NCI-H1092 treated with DMSO at 0.1 percent for 48 hours (cell line): ENCODE measurements at regions not wholly inside any gene's neighbourhood (a gene's known extent, or its start where the extent isn't known, plus 50 kb on each side); places are given as distances from the start of the nearest gene placed in this dataset.
"Not testable (repeated sequence)": the region's sequence is repeated elsewhere in the genome, so short reads cannot be mapped to it uniquely, and the experiment has no call there.

ENCODE experiments used
- DNase-seq: peaks from one replicate; lab custom pipeline; 2025; lab: John Stamatoyannopoulos, UW

DNA sequence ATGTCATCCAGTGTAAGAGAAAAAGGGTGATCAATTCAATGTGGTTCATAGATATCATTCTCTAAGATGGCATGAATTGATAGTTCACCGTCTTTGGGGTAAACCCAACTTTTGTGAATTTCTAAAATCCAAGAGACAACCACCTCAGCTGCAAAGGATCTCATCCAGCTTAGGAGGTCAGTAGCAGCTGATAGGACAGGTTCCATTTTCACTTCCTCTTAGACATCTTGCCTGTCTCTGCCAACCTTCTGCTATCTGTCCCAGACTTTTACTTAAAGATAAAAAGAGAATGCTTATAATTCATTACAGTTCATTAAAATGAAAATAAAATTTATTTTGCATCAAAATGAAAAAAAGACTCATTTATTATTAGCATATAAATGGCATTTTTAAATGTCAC is 468.2 kb downstream of the XYLT1 start:
- DNase-seq = no peak

DNA sequence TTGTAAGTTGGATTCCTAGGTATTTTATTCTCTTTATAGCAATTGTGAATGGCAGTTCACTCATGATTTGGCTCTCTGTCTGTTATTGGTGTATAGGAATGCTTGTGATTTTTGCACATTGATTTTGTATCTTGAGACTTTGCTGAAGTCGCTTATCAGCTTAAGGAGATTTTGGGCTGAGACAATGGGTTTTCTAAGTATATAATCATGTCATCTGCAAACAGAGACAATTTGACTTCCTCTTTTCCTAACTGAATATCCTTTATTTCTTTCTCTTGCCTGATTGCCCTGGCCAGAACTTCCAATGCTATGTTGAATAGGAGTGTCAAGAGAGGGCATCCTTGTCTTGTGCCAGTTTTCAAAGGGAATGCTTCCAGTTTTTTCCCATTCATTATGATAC is 464.8 kb downstream of the XYLT1 start:
- not testable (repeated sequence) for DNase-seq

DNA sequence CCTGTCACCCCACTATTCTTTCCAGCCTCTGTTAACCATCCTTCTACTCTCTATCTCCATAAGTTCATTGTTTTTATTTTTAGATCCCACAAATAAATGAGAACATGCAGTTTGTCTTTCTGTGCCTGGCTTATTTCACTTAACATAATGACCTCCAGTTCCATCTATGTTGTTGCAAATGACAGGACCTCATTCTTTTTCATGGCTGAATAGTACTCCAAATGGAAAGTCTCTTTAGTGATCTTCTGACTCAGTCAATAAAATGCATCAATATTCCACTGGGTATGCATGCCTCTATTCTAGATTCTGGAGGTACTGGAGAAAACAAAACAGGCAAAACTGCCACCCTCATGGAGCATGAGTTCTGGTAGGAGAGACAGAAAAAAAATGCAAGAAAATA is 459.0 kb downstream of the XYLT1 start:
- DNase-seq = no peak

DNA sequence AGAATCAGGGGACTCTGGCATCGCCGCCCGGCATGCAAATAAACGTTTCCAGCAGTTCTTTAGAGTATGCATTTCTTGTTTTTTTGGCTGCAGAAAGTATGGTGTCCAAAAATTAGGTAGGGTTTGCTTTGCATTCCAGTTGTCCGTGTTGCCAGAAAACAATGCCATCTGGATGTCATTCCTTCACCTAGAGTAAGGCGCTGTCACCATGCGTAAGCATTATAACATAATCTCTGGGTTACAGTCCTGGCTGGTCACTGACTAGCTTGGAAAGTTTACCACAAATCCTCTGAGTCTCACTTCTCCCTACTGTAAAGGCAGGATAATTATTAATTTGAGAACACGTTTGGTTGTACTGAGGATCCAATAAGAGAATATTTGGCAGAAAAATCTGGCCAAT is 457.7 kb downstream of the XYLT1 start:
- DNase-seq = no peak

DNA sequence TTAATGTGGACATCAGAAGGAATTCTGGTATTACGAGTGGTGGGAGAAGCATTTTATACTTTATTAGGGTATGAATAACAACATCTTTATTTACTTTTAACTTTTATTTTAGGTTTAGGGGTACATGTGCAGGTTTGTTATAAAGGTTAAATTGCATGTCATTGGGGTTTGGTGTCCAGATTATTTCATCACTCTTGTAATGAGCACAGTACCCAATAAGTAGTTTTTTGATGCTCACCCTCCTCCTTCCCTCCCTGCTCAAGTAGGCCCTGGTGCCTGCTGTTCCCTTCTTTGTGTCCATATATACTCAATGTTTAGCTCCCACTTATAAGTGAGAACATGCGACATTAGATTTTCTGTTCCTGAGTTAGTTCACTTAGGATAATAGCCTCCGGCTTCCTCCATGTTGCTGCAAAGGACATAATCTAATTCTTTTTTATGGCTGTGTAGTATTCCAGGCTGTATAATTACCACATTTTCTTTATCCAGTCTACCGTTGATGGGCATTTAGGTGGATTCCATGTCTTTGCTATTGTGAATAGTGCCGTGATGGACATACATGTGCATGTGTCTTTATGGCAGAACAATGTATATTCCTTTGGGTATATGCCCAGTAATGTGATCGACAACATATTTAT is 456.2 kb downstream of the XYLT1 start:
- no peak for DNase-seq

DNA sequence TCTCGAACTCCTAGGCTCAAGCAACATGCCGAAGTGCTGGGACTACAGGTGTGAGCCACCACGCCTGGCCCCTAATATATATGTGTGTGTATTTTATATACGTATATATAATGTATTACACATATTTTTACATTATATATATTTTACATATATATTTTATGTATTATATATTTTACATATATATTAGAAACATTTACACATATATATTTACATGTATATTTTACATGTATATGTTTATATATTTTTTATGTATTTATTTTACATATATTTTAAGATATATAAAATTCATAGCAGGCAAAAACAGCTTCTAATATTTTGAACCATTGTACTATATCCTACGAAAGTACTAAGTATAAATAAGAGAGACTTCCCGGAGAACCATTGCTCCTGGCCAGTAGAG is 455.1 kb downstream of the XYLT1 start:
- DNase-seq = no peak

DNA sequence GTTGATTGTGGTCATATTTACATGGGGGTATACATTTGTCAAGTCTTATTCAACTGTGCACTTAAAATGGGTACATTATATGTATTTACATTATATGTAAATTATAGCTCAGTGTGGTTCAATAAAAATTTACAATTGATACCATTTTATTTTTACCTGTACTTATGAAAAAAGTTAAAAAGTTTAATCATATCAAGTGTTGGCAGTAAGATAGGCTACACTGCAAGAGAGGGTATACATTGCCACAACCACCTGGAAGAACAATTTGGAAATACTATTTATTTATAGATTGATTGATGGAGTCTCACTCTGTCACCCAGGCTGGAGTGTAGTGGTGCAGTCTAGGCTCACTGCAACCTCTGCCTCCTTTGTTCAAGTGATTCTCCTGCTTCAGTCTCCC is 453.3 kb downstream of the XYLT1 start:
- DNase-seq = no peak

DNA sequence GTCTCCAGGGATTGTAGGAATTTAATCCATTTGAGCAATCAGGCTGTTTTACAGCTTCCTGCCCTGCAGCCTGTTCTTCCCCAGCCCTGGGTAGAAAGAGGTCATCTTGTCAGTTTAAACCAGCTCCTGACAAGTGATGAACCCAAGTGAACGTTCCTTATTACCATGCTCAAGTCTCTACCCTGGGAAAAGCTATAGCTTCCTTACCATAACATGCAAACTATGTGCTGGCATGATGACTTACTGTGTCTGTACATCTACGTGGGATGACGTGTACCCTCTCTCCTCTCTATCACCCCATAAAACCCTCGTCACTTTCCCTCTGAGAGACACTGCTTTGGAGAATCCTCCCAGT is 452.2 kb downstream of the XYLT1 start:
- DNase-seq = no peak

DNA sequence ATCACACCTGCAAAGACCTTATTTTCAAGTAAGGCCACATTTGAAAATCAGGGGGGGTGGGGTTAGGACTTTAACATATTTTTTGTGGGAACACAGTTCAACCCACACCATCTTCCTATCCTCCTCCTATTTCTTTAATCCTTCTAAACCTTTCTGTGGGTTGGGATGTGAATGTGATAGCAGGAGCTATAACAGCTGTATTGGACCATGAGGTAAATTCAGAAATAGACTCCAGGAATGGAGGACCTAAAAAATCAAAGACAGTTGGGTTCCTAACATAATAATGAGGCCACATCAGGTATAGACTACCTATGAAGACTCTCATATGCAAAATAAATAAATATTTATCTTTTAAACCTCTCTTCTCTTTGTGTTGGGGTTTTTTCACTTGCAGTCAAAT is 451.4 kb downstream of the XYLT1 start:
- DNase-seq = no peak

DNA sequence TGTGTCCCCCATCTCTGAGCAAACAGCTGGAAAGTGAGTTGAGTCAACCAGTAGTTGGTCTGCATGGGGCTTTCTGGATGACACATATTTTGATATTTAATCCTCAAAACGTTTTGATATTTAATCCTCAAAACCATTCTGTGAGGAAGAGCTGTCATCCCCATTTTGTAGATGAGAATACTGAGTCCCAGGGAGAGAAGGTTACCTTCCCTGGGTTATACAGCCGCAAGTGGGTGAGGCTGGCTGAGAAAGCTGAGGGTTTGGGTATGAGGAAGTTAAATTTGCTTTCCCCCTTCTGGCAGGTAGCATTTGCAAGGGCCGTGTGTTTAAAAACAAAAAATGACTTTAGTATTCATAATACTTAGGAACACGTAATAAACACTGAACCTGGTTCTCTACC is 447.2 kb downstream of the XYLT1 start:
- DNase-seq = no peak

DNA sequence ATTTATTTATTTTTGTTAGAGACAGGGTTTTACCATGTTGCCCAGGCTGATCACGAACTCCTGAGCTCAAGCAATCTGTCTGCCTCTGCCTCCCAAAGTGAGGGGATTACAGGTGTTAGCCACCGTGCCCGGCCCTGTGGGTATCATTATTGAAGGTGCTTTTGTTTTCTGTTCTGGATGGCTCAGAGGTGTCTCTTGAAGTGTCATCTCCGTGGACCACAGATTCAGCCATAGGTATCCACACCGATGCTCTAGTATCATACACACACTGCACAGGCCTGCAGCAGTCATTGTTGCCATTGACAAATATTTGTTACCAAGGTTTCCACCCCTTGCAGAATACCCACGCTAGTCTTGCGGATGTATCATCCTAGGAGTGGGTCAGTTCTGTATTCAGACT is 446.2 kb downstream of the XYLT1 start:
- no peak for DNase-seq

DNA sequence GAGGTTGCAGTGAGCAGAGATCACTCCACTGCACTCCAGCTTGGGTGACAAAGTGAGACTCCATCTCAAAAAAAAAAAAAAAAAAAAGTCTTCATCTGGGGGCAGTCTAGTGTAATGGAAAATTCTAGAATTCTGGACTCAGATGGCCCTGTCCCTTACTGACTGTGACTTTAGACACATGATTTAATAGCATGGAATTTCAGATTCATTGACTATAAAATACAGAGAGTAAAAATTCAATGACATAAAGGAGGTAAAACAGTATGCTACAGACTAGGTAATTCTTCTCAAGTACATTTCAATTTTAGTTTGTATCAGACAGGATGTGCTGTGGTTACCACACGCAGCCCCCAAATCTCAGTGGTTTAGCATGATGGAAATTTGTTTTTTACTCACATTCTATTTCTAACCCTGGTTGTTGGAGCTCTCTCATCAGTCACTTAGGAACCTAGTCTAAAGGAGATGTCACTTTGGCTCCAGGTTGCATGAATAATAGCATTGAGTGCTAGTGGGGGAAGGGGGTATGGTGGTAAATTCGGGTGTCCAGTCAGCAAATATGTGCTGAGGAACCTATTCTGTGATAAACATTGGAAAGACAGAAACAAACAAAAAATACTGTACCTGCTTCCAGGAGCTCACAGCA is 444.0 kb downstream of the XYLT1 start:
- no peak for DNase-seq

DNA sequence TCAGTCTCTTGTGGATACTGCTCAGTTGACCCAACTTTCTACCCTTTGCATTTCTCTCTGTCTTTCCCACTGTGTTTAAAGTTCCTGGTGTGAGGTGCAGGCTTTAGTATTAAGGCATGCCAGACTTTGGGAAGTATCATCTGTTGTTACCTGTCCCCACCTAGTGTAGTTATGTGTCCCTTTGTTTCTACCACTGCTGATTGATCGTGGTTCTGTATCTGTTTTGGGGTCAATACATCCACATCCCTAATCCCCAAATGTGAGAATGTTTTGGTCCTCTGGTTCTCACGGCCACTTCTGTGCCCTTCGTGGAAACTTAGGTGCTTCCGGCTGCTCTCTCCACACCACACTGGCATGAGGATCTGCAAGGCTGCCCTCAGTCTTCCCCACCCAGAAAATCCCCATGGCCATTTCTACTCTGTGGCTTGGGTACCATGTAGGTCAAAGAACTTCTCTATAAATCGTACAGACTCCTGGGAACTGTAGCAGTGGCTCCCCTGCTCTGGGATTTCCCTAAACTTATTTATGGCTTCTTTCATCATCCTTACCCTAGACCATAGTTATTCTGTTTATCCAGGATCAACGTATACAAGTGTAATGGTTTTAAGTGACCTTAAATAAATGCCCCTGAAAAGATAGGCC is 443.2 kb downstream of the XYLT1 start:
- DNase-seq = no peak

DNA sequence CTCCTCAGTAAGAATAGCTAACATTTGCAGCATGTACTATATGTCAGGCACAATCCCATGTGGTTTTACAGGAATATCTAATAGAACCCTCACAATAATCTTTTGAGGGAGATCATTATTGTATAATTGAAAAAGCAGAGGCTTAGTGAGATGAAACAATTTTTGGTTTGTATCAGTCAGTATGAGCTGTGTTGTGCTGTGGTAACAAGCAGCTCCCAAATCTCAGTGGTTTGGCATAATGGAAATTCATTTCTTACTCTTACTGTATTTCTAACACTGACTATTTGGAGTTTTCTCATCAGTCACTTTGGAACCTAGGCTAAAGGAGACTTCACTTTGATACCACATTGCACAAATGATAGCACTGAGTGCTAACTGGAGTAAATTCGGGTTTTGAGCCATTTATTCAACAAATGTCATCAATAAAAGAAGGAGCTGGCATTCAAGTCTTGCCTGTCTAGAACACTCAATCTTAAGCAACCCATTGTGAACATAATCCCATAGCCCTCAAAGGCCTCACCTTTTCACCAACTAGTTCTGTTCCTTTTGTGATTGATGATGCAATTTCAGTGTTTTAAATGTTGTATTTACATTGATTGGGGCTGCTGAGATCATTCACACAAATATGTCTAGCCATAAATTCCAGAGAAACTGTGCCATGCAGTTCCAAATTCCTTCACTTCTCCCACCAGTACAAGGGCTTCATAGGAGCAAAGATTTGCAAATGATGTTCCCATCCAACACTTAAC is 441.0 kb downstream of the XYLT1 start:
- DNase-seq = no peak

DNA sequence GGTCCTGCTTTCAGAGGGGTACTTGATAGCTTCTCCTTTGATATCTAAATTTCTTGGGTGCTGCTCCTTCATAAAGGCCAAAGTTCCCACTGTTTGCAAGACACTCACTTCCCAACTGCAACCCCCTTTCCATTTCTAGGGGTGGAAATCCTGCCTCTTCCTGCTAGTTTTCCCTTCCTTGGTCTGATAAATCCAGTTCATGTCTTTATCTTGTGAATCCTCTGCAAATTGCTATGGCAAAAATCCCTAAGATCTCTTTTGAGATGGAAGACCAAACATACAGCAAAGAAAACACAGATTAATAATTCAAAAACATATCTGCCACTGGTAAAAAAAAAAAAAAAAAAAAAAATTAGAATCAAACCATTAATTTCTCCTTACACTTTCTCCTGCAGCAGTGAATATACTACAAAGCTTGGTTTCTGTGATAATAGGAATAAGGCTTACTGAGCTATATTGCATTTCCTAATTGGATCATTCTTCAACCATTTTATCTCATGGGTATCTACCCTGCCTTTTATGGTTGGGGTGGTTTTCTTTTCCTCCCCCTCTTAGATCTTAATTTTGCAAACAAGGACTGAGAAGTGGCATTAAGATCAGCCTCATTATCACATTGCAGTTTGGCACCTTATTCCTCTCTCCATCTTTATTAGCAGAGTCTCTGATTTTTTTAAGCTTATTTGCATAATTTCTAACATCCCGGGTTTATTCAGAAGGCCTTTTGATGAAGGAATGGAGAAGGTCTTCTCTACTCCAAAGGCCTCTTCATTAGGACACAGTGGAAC is 439.1 kb downstream of the XYLT1 start:
- DNase-seq = no peak

DNA sequence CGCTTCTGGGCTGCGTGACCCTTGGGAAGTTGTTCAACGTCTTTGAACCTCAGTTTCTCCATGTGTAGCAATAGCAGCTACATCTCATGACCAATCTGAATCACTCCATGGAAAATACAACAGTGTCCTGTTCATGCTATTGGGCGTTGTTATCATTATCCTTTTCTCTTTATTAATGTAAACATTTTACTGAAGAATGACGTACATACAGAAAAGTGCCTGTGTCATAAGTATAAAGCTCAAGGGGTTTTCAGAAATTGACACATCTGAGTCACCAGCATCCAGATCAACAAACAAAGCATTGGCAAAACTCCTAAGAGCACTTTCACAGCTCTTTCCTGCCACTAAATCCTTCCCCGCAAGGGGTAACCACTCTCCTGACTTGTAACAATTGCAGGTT is 438.4 kb downstream of the XYLT1 start:
- DNase-seq = no peak

DNA sequence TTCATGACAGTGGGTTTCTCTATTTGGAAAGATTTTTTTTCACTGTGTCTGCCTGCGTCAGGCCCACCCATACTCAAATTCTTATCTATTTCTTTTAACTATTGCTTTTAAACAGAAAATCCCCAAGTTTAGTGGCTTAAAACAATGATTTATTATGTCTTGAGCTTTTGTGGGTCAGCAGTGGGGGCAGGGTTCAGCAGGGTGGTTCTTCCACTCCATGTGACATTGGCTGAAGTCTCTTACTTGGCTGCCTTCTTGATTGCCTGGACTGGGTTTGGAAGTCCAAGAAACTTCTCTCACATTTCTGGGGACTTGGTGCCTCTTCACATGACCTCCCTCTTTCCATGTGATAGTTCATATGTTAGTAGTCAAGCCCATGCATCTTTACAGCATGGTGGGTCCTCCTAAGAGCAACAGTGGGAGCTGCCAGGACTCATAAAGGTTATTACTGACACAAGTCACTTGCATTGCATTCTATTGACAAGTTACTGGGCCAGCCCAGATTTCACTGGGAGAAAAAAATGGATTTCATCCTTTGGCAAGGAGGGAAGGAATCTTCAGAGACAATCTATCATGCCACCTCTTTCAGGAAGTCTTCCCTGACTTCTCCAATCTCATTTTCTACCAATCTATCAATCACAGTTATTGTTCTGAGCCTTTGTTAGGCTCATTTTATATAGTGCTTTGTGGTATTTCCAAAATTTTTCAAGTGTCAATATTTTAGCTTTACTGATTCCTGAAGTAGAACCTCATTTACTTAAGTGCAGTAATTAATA is 436.1 kb downstream of the XYLT1 start:
- DNase-seq = no peak

DNA sequence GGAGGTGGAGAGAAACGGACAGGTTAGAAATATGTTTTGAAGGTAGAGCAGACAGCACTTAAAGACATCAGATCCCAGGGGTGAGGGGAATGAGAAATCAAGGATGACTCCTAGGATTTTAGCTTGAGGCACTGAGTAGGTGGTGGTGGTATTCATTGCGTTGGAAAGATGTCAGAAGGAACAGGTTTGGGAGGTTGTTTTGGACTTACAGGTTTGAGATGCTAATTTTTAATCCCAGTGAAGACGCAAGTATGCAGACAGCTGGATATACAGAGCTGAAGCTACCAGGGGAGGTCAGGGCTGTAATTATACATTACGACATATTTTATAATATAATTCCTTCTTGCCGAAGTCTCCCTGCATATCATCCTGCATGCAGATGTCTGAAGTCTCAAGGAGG is 433.3 kb downstream of the XYLT1 start:
- no peak for DNase-seq

DNA sequence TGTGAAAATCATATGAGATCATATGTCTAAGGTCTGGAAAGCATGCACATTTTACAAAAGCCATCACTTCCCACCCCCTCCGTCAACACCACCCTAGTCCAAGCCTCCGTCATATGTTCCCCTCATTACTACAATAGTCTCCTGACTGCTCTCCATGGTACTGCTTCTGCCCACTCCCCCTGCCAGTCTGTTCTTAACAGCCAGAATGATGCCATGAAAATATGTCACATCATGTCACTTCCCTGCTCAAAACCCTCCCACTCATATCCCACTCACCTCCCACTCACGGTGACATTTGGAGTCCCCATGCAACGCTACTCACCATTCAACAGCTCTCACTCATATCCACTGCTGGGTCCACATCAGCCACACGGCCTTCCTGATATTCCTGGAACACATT is 432.3 kb downstream of the XYLT1 start:
- no peak for DNase-seq

DNA sequence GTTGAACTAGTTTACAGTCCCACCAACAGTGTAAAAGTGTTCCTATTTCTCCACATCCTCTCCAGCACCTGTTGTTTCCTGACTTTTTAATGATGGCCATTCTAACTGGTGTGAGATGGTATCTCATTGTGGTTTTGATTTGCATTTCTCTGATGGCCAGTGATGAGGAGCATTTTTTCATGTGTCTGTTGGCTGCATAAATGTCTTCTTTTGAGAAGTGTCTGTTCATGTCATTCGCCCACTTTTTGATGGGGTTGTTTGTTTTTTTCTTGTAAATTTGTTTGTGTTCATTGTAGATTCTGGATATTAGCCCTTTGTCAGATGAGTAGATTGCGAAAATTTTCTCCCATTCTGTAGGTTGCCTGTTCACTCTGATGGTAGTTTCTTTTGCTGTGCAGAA is 421.7 kb downstream of the XYLT1 start:
- not testable (repeated sequence) for DNase-seq

DNA sequence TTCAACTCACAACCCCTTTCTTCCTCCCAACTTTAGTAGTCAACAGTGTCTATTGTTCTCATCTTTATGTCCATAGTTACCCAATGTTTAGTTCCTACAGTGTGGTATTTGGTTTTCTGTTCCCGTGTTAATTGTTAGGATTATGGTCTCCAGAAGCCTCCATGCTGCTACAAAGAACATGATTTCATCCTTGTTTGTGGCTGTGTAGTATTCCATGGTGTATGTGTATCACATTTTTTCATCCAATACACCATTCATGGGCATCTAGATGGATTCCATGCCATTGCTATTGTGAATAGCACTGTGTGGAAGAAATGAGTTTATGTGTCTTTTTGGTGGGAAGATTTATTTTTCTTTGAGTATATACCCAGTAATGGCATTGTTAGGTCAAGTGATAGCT is 420.3 kb downstream of the XYLT1 start:
- no peak for DNase-seq
